HG03469 (cell line): ENCODE measurements at regions not wholly inside any gene's neighbourhood (a gene's known extent, or its start where the extent isn't known, plus 50 kb on each side); places are given as distances from the start of the nearest gene placed in this dataset.
"Not testable (repeated sequence)": the region's sequence is repeated elsewhere in the genome, so short reads cannot be mapped to it uniquely, and the experiment has no call there.

Experiments used
- ATAC-seq: cut with Tn5 transposase; IDR thresholded peaks from one replicate; pipeline ENCODE4 v1.9.1; 2021; ENCODE audit warnings: mild to moderate bottlenecking, moderate library complexity, moderate number of reproducible peaks; ENCODE audit not compliant: unreplicated experiment

DNA sequence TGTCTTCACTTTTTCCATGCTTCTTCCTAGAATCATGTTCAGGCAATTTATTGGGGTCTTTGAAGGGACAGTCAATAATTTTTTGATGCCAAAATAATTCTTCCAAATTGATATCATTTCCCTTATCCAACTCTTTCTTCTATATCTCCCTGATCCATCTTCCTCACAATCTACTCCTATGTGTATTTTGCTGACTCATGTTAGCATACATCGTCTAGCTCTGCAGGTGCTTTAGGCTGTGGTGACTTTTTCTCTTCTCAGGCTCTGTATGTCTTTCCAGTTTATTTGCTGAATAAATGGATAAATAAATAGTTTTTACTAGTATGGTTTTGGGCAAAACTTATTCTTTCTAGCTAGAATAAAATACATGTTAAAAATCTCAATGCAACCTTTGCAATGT, 1650.9 kb upstream of the TMEFF2 start:
- ATAC-seq = no peak

GRCh38 chr2:193843675-193844074, 1648.9 kb upstream of the TMEFF2 start:
- ATAC-seq = no peak

DNA sequence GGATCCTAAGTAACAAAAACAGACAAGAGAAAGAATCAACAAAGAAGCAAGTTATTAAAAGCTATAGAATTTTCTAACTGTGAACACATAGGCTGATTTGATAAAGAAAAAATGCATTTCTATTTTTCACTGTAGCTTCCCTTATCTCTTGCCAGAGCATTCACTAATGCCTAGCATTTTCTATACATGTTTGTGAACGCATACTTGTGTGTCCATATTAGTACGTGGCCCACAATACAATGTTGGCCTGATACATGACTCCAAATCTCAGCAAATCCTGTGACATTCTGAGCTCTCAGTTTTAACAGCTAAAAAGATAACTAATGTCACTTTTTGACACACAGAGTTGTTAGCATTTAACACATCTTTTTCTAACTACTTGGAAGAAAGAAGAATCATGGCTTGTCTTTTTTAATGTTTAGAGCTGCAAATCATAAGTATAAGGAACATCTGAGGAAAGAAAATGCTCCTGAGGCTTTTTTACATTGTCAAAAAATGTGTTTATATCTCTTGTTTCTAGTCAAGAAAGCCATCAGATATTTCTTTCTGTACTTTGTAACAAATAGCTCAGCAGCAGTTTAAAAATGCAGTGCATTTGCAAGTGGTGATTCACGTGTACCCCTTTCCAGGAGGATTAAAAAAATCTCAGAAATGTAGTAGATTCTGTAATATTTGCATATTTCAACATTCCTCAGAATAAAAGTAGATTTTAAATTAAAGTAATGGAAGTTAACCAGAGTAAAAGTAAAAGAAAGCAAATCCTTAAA, 1646.8 kb upstream of the TMEFF2 start:
- no peak for ATAC-seq

DNA sequence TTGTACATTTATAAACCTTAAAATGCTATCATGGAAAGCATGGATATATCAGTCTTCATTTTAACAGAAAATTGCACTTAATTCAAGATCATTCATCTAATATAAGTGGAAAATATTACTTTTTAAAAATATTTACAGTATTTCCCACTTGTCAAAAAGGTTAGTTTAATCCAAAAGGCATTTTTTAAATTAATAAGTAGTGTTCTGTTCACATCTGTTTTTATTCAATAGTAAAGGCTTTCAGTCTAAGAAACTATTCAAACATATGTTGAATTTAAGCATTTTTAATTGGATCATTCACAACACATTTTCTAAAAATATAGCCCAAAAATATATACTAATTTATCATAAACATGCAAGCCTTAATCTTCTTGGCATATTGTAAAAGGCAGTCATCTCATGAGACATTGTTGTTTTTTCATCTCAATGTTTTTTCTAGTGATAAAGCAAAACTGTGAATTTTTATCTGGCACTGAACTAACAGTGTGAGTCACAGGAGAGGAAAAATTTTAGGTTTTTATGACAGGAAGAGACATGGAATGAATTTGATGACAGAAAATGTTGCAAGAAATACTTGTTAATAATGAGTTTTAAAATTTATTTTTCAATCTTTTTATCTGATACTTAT, 1642.5 kb upstream of the TMEFF2 start:
- ATAC-seq = no peak

DNA sequence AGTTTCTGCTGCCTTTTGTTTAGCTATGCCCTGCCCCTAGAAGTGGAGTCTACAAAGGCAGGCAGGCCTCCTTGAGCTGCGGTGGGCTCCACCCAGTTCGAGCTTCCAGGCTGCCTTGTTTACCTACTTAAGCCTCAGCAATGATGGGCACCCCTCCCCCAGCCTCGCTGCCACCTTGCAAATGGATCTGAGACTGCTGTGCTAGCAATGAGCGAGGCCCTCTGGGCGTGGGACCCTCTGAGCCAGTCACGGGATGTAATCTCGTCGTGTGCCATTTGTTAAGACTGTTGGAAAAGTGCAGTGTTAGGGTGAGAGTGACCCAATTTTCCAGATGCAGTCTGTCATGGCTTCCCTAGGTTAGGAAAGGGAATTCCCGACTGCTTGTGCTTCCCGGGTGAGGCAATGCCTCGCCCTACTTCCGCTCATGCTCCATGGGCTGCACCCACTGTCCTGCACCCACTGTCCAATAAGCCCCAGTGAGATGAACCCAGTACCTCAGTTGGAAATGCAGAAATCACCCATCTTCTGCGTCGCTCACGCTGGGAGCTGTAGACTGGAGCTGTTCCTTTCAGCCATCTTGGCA, 1641.8 kb upstream of the TMEFF2 start:
- not testable (repeated sequence) for ATAC-seq

DNA sequence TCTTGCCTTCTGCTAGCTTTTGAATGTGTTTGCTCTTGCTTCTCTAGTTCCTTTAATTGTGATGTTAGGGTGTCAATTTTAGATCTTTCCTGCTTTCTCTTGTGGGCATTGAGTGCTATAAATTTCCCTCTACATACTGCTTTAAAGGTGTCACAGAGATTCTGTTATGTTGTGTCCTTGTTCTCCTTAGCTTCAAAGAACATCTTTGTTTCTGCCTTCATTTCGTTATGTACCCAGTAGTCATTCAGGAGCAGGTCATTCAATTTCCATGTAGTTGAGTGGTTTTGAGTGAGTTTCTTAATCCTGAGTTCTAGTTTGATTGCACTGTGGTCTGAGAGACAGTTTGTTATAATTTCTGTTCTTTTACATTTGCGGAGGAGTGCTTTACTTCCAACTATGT, 1639.2 kb upstream of the TMEFF2 start:
- not testable (repeated sequence) for ATAC-seq

- ATAC-seq = no peak
These were observed 1629.7 kb upstream of the TMEFF2 start for GRCh38 chr2:193824474-193824873.

- ATAC-seq = no peak
These were observed 1624.2 kb upstream of the TMEFF2 start for GRCh38 chr2:193818801-193819499.

DNA sequence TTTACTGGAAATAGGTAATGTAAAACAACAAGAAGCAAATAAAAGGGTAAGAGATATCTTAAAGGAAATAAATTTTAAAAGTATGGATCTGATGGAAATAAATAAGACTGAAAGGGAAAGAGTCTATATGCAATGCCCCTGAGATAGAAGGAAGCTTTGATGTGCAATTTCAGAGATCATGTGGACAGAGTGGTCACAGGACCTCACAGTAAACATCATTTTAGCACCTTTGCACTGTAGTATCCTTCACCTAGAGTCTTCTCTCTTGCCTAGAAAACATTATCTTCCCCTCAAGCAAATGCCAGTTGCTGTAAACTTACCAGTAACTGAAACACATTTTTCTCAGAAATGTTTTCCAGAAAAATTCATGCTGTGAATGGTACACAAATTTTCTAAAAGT, 1621.3 kb upstream of the TMEFF2 start:
- no peak for ATAC-seq

DNA sequence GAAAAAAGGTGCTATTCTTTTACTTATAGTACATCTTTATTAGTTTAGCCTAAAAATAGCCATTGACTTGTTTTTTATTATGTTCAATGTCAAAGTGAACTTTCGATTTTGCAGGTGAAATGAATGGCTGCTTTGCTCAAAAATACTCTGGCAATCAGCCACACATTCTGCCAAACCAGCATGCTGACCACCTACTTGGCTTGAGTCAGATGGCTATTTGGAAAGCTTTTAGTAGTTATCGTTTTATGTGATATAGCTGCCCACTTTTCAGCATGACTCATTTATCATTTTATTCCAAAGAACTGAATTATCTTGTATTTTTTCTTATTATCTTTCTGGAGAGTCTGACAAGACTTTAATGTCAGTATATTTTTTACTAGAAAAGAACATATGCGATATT, 1615.8 kb upstream of the TMEFF2 start:
- ATAC-seq = no peak

DNA sequence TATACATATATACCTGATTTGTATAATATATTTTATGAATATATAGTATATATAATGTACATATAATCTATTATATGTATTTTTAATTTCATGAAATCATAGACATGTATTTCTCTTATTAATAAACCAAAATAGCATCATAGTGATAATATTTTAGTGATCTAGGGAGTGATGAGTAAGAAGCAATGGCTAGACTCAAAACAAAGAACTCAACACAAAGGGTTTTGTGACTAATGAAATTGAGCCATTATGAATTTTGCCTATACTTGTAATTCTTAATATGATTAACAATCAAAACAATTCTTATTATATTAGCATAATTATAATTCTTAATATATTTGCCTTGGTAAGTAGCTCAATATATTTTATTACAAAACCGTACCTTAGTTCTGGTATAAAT, 1614.1 kb upstream of the TMEFF2 start:
- ATAC-seq = no peak

DNA sequence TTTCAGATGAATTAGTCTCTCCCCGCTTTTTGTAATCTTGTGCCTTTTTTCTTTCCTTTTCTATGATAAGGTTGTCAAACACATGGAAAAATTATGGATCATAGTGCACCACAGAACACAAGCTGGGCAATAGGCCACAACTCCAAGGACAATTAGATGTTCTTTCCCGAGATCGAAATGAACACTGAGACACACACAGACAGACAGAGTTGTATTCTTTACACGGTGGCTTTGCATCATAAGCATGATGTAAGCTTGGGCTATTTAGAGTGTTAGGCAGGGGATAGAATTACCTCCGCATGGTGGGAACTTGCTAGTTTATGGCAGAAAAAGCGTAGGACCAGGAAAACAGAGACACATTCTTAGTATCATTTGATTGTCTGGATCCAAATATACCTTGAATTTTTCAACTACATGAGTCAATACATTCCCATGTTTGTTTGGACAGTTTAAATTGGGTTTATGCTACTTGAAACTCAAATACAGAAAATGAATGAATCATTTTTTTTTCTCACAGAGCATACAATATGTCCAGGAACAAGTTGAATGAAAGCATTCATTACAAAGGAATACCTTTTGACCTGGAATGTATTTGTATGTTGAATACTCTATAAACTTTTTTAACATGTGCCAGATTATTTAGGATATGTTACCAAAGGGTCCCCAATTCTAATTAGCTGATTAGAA, 1611.5 kb upstream of the TMEFF2 start:
- no peak for ATAC-seq

GRCh38 chr2:193796847-193797246, 1602.1 kb upstream of the TMEFF2 start:
- no peak for ATAC-seq

DNA sequence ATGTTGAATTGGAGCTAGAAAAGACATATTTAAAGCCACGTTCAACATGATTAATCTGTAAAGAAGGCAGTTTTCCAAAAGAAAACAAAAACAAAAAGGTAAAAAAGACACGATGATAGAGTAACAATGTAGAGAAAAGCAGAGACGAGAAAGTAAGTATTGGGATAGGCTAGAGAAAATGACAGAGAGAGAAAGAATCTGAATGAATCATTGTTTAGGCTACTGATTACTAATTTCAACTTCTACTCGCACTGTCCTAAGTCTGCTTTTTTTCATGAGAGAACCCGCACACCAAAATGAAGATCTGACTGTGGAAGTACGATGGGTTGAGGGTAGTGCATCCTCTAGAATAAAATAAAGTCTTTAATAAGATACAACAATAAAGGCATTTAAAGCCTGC, 1599.2 kb upstream of the TMEFF2 start:
- ATAC-seq = no peak

DNA sequence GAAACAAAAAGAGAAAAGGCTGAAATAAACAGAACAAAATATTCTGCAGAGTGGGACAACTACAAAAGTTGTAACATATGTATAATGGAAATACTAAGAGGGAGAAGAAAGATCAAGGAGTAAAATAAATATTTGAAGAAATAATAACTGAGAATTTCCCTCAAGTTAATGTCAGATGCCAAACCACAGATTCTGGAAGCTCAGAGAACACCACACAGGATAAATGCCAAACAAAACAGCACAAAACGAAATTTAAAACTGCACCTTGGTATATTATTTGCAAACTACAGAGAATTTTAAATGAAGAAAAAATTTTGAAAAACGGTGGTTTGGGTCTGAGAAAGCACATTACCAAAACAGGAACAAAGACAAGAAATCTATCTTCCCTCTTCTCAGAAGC, 1588.9 kb upstream of the TMEFF2 start:
- no peak for ATAC-seq

DNA sequence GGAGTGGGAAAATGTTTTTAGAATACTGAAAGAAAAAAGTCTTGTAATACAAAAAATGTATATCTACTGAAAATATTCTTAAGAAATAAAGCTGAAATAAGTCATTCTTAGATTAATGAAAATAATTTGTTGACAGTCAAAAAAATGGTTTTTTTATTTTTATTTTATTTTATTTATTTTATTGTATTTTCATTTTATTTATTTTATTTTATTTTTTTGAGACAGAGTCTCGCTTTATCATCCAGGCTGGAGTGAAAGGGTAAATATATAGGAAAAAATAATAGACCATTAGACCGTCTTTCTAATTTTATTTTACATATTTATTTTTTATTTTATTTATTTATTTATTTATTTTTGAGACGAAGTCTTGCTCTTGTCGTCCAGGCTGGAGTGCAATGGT, 1583.6 kb upstream of the TMEFF2 start:
- ATAC-seq = no peak

- no peak for ATAC-seq
These were observed 1582.3 kb upstream of the TMEFF2 start for GRCh38 chr2:193776988-193777387.

DNA sequence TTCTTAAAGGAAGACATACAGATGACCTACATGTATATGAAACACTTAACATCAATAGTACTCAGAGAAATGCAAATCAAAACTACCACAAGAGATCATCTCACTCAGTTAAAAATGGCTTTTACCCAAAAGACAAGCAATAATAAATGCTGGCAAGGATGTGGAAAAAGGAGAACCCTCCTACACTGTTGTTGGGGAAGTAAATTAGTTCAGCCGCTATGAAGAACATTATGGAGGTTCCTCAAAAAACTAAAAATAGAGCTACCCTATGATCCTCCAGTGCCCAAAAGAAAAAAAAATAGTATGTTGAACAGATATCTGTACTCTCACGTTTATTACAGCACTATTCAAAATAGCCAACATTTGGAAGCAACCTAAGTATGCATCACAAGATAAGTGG, 1579.4 kb upstream of the TMEFF2 start:
- no peak for ATAC-seq

DNA sequence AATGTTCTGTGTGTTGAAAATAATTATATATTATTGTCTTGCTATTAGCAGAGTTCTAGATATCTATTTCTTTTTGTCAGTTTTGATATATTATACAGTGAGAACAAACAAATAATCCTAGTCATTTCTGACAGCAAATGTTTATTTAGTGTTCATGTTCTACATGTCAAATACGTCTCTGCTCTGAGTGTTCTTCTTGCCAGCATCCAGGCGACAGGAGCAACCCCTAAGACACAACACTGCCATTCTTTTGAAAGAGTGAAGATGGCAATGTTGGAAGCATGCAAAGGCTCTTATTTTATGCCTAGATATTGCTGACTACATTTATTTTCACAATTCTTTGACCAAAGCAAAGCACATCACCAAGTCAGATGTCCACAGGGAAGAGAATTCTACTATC, 1556.6 kb upstream of the TMEFF2 start:
- ATAC-seq = no peak

DNA sequence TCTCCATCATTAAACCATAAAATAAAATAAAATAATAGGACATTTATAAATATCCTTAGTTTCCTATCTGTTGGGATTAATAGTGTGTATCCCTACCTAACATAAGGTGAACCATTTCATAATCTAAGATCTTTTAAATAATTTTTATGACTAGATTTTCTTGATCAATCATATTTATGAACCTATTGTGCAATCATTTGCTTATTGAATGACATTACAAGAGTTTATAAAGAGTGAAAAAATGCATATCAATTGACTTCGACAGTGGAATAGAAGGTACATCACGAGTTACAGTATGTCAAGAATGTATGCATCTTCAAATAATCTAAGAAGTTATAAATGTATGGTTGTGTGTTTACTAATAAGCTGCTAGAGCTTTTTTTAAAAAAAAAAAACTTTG, 1554.8 kb upstream of the TMEFF2 start:
- ATAC-seq = no peak

GRCh38 chr2:193743089-193743488, 1548.4 kb upstream of the TMEFF2 start:
- no peak for ATAC-seq
